ENCODE measurements at regions not wholly inside any gene's neighbourhood (a gene's known extent, or its start where the extent isn't known, plus 50 kb on each side); places are given as distances from the start of the nearest gene placed in this dataset.

DNA sequence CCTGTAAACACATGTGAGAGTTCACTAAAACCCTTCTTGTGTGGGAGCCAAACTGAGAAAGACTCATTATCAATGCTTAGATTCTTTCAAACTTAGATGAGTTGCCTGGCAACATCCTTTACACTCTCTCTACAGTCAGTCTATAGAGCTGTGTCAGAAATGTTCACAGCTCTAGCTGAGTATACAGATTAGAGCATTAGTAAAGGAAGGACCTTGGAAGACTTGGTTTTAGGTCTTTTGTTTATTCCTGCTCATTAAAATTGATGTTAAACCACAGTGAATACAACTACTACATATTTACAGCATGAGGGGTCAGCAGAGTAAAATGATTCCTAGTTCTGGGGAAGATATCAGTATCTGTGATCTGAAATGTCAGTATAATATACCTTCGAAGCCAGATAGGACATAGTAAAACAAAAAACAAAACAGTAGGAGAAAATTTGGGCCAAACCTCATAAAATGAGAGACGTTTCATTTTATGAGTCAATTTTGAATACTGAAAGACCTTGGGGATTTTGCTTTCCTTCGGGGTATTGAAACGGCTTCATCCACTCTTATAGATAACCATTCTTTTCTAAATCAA is 186.0 kb downstream of the TANC2 start:
- DNase-seq (ENCODE audit: low spot score) (no peak), ATAC-seq (ENCODE audit: low read depth) (peak; percentile 33; the same call in 1 of the 3 replicates)
- H3K4me3 ChIP-seq (ENCODE audit: severe bottlenecking) = no peak overlapping the region
- H3K36me3 ChIP-seq (ENCODE audit: low read depth) = peaks cover 61% of the 10 kb centered on the region
- no peaks in the 10 kb centered on the region for H3K4me1 ChIP-seq (ENCODE audit: insufficient read depth, poor library complexity, severe bottlenecking)
- H3K27ac ChIP-seq (ENCODE audit: poor library complexity, severe bottlenecking) = no peak overlapping the region
- no peaks in the 10 kb centered on the region for H3K27me3 ChIP-seq (ENCODE audit: insufficient read depth, poor library complexity, severe bottlenecking)
- no peaks in the 10 kb centered on the region for H3K9me3 ChIP-seq (ENCODE audit: severe bottlenecking)
- TF ChIP-seq, protein P1, sequence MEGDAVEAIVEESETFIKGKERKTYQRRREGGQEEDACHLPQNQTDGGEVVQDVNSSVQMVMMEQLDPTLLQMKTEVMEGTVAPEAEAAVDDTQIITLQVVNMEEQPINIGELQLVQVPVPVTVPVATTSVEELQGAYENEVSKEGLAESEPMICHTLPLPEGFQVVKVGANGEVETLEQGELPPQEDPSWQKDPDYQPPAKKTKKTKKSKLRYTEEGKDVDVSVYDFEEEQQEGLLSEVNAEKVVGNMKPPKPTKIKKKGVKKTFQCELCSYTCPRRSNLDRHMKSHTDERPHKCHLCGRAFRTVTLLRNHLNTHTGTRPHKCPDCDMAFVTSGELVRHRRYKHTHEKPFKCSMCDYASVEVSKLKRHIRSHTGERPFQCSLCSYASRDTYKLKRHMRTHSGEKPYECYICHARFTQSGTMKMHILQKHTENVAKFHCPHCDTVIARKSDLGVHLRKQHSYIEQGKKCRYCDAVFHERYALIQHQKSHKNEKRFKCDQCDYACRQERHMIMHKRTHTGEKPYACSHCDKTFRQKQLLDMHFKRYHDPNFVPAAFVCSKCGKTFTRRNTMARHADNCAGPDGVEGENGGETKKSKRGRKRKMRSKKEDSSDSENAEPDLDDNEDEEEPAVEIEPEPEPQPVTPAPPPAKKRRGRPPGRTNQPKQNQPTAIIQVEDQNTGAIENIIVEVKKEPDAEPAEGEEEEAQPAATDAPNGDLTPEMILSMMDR (IDR thresholded peaks at IDR 0.05; ENCODE audit: poor library complexity, severe bottlenecking) = no peak

DNA sequence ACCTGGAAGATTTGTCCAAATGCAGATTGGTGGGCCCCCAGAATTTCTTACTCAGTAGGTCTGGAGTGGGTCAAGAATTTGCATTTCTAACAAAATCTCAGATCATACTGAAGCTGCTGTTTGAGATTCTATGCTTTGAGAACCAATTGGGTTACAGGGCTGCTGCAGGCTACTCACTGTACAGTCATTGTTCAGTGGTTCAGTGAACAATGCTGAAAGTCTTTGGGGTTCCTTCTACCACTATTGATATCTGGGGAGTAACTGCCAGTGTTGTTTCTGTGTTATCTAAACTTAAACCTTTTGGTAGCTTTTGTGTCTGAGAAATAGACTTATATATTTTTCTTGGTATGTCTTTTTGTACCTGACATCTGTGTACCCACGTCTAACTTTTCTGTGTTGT is 187.5 kb downstream of the TANC2 start:
- DNase-seq (ENCODE audit: low spot score) (no peak), ATAC-seq (ENCODE audit: low read depth) (no peak)
- Histone ChIP-seq H3K27ac (ENCODE audit: poor library complexity, severe bottlenecking) (no peak overlapping the region), H3K9me3 (ENCODE audit: severe bottlenecking) (no peaks in the 10 kb centered on the region), H3K27me3 (ENCODE audit: insufficient read depth, poor library complexity, severe bottlenecking) (no peaks in the 10 kb centered on the region), H3K4me1 (ENCODE audit: insufficient read depth, poor library complexity, severe bottlenecking) (no peaks in the 10 kb centered on the region), H3K36me3 (ENCODE audit: low read depth) (peaks cover 58% of the 10 kb centered on the region), H3K4me3 (ENCODE audit: severe bottlenecking) (no peak overlapping the region)
- TF ChIP-seq, protein P1 (IDR thresholded peaks at IDR 0.05; ENCODE audit: poor library complexity, severe bottlenecking) = no peak

DNA sequence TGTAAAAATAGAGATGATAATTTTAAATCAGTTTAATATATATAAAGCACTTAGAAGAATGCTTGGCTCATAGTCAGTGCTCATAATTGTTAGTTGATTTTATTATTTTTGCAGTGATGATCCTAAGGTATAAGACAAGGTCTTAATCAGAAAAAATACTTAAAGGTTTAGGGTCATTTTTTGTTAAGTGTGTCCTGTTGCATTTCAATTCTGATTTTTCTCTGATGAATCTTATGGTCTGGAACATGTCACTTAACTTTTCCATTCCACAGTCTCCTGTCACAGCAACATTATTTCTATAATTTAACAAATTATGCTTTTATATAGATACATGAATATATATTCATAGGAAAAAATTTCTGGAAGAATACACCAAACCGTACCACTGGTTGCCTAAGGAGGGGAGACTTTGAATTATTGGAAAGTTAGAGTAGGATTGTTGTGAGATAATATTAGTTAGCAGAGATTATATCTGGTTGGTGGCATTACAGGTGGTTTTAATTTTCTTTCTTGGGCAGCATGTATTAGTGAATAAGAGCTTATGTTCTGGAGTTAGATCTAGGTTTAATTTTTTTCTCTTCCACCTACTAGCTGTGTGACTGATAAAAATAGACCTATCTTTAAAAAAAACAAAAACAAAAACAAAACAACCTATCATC is 188.7 kb downstream of the TANC2 start:
- no peak for ATAC-seq (ENCODE audit: low read depth)
- Histone ChIP-seq H3K27ac (ENCODE audit: poor library complexity, severe bottlenecking) (no peak overlapping the region), H3K36me3 (ENCODE audit: low read depth) (peaks cover 60% of the 10 kb centered on the region), H3K27me3 (ENCODE audit: insufficient read depth, poor library complexity, severe bottlenecking) (no peaks in the 10 kb centered on the region), H3K9me3 (ENCODE audit: severe bottlenecking) (no peaks in the 10 kb centered on the region), H3K4me1 (ENCODE audit: insufficient read depth, poor library complexity, severe bottlenecking) (no peaks in the 10 kb centered on the region), H3K4me3 (ENCODE audit: severe bottlenecking) (no peak overlapping the region)
- no peak for DNase-seq (ENCODE audit: low spot score)
- TF ChIP-seq, protein P1 (IDR thresholded peaks at IDR 0.05; ENCODE audit: poor library complexity, severe bottlenecking) = no peak

DNA sequence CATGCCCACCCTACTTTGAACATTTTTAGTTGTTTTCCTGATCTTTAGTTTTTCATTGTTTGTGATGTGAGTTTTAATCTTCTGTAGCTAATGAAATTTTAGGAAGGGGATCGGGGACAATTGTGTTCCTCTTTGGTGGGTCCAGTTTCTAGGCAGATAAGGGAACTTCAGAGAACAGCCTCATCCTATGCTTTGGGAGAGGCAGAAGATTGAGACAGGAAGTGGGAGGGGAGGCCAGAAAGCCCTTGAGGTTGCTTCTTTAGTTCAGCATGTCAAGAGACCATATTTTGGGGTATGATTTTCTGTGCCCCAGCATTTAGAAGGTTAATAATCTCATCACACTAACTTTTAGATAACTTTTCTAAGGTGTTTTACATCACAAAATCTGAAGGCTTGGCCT is 191.0 kb downstream of the TANC2 start:
- no peak overlapping the region for H3K27ac ChIP-seq (ENCODE audit: poor library complexity, severe bottlenecking)
- ATAC-seq (ENCODE audit: low read depth) (no peak), DNase-seq (ENCODE audit: low spot score) (no peak)
- TF ChIP-seq, protein P1 (IDR thresholded peaks at IDR 0.05; ENCODE audit: poor library complexity, severe bottlenecking) = no peak
- H3K36me3 ChIP-seq (ENCODE audit: low read depth) = peaks cover 42% of the 10 kb centered on the region
- H3K4me3 ChIP-seq (ENCODE audit: severe bottlenecking) = no peak overlapping the region
- H3K4me1 ChIP-seq (ENCODE audit: insufficient read depth, poor library complexity, severe bottlenecking) = no peaks in the 10 kb centered on the region
- no peaks in the 10 kb centered on the region for H3K27me3 ChIP-seq (ENCODE audit: insufficient read depth, poor library complexity, severe bottlenecking)
- H3K9me3 ChIP-seq (ENCODE audit: severe bottlenecking) = no peaks in the 10 kb centered on the region
